SK-N-SH (cell line): ENCODE measurements at regions not wholly inside any gene's neighbourhood (a gene's known extent, or its start where the extent isn't known, plus 50 kb on each side); places are given as distances from the start of the nearest gene placed in this dataset.

Source experiments
- CTCF ChIA-PET: fragments of 300-600, 350-600 bp; formaldehyde crosslinking; extraction: SDS; loops from one replicate; lab custom pipeline; 2021; lab: Yijun Ruan, JAX
- POLR2A ChIA-PET: fragments of 350-600 bp; sonication (Branson Sonifier 250); formaldehyde crosslinking; extraction: SDS; loops from one replicate; lab custom pipeline; 2020; ENCODE audit warnings: antibody characterized with exemption, inconsistent platforms; lab: Yijun Ruan, JAX
- DNase-seq: peaks from one replicate; pipeline ENCODE4 v3.0.0; 2012
- H2AFZ ChIP-seq: fragments of 200-600 bp; sonication (generic); 2 replicates; pipeline ENCODE4 v1.8.1; 2016; ENCODE audit warnings: antibody characterized with exemption, mild to moderate bottlenecking, low read depth
- H3F3A ChIP-seq: fragments of 200-600 bp; sonication (generic); replicated peaks from 2 replicates; pipeline ENCODE3; 2016; ENCODE audit warnings: antibody characterized with exemption, mild to moderate bottlenecking; ENCODE audit not compliant: insufficient read depth
- H3K27ac ChIP-seq, 2 experiments: fragments of 200-500 bp in 1 of 2; fragments of 200-600 bp in 1 of 2; sonication (Bioruptor generic) in 1 of 2; sonication (generic), shearing (Covaris generic) in 1 of 2; 2 replicates each; pipeline versions ENCODE4 v1.5.1 to v1.6.1; 2014 to 2016; ENCODE audit warnings: low read depth in 2 of 2, inconsistent platforms in 1 of 2, low read length in 1 of 2, mild to moderate bottlenecking in 1 of 2, mixed read lengths in 1 of 2
- H3K27me3 ChIP-seq: fragments of 200-600 bp; sonication (generic), shearing (Covaris generic); 2 replicates; pipeline ENCODE4 v1.6.1; 2016; ENCODE audit warnings: mixed run types; ENCODE audit not compliant: insufficient read depth
- H3K36me3 ChIP-seq, 2 experiments: fragments of 200-500 bp in 1 of 2; fragments of 200-600 bp in 1 of 2; sonication (Bioruptor generic) in 1 of 2; sonication (generic) in 1 of 2; replicated peaks in 1 of 2; 2 replicates each; pipeline versions ENCODE3 to v1.5.1; 2014 to 2016; ENCODE audit warnings: low read length in 1 of 2, mild to moderate bottlenecking in 1 of 2; ENCODE audit not compliant: insufficient read depth in 2 of 2, control insufficient read depth in 1 of 2
- H3K4me1 ChIP-seq, 2 experiments: fragments of 200-500 bp in 1 of 2; fragments of 200-600 bp in 1 of 2; sonication (Bioruptor generic) in 1 of 2; sonication (generic), shearing (Covaris generic) in 1 of 2; 2 replicates each; pipeline versions ENCODE4 v1.5.1 to v1.6.1; 2014 to 2016; ENCODE audit warnings: low read depth in 1 of 2, low read length in 1 of 2, mixed run types in 1 of 2; ENCODE audit not compliant: insufficient read depth in 2 of 2, control insufficient read depth in 1 of 2
- H3K4me2 ChIP-seq: fragments of 200-600 bp; sonication (generic), shearing (Covaris generic); 2 replicates; pipeline ENCODE4 v1.6.1; 2017; ENCODE audit warnings: mixed run types
- H3K4me3 ChIP-seq, 2 experiments: fragments of 200-500 bp in 1 of 2; fragments of 200-600 bp in 1 of 2; sonication (Bioruptor generic) in 1 of 2; sonication (generic), shearing (Covaris generic) in 1 of 2; 2 replicates each; pipeline versions ENCODE4 v1.5.1 to v1.8.1; 2014 to 2016; ENCODE audit warnings: low read depth in 2 of 2, inconsistent platforms in 1 of 2, low read length in 1 of 2, mild to moderate bottlenecking in 1 of 2, mixed read lengths in 1 of 2, moderate library complexity in 1 of 2
- H3K79me2 ChIP-seq: fragments of 200-600 bp; sonication (generic); 2 replicates; pipeline ENCODE4 v1.8.1; 2017; ENCODE audit warnings: mild to moderate bottlenecking; ENCODE audit not compliant: insufficient read depth
- H3K9ac ChIP-seq: fragments of 200-600 bp; sonication (generic); 2 replicates; pipeline ENCODE4 v1.6.1; 2017; ENCODE audit warnings: mixed run types
- H3K9me2 ChIP-seq: fragments of 200-600 bp; sonication (generic); 2 replicates; pipeline ENCODE4 v1.6.1; 2017; ENCODE audit warnings: mixed run types
- H3K9me3 ChIP-seq: fragments of 200-600 bp; sonication (generic); 2 replicates; pipeline ENCODE4 v1.6.1; 2017; ENCODE audit warnings: mixed run types, mild to moderate bottlenecking, moderate library complexity
- H4K20me1 ChIP-seq: fragments of 200-600 bp; sonication (generic); 2 replicates; pipeline ENCODE4 v1.6.1; 2017; ENCODE audit warnings: mild to moderate bottlenecking, mixed run types; ENCODE audit not compliant: insufficient read depth
- FOXJ3 ChIP-seq: sonication (generic); formaldehyde crosslinking; IDR thresholded peaks from 2 replicates; pipeline ENCODE4 v1.5.1; 2020; ENCODE audit warnings: mild to moderate bottlenecking, missing genetic modification reagents
- MAX ChIP-seq: IDR thresholded peaks from 2 replicates; pipeline ENCODE4 v1.4.0; 2012; ENCODE audit warnings: low read depth
- MEF2A ChIP-seq: IDR thresholded peaks from 2 replicates; pipeline ENCODE4 v1.4.0; 2012; ENCODE audit warnings: low read depth, borderline replicate concordance
- MXI1 ChIP-seq: IDR thresholded peaks from 2 replicates; pipeline ENCODE4 v1.6.1; 2012; ENCODE audit warnings: mild to moderate bottlenecking, low read depth, low read length, improper control_type of control experiment
- PBX3 ChIP-seq: IDR thresholded peaks from 2 replicates; pipeline ENCODE4; 2012
- POLR2AphosphoS5 ChIP-seq: IDR thresholded peaks from 2 replicates; pipeline ENCODE4 v1.6.1; 2012; ENCODE audit warnings: low read depth, low read length
- RFX5 ChIP-seq: IDR thresholded peaks from 2 replicates; pipeline ENCODE4 v1.6.1; 2012; ENCODE audit warnings: mild to moderate bottlenecking, improper control_type of control experiment, low read length
- USF2 ChIP-seq: fragments of 150-350 bp; IDR thresholded peaks from 2 replicates; pipeline ENCODE4 v1.6.1; 2017; ENCODE audit warnings: antibody characterized with exemption, low read length, low read depth, borderline replicate concordance
- ZBTB33 ChIP-seq: IDR thresholded peaks from 2 replicates; pipeline ENCODE4 v1.4.0; 2012; ENCODE audit warnings: low read depth, borderline replicate concordance
- WGBS: methylation state at CpG from one replicate; pipeline ENCODE4 v1.1.6; 2017; ENCODE audit warnings: low lambda C conversion rate; 5-methylcytosine and 5-hydroxymethylcytosine counted together

- TF ChIP-seq ZBTB33 = no peak
- TF ChIP-seq MAX = no peak
- no peak for TF ChIP-seq RFX5
- TF ChIP-seq POLR2AphosphoS5 = no peak
These were observed 390.6 kb downstream of the NDFIP2 start (continued) for GRCh38 chr13:79871594-79871993.

GRCh38 chr13:79870766-79871165, 389.8 kb downstream of the NDFIP2 start:
- Histone ChIP-seq H4K20me1 (no peaks in the 10 kb centered on the region), H3K9ac (no peak overlapping the region), H3K4me2 (no peak overlapping the region), H3K36me3 (no peaks in the 10 kb centered on the region), H3K9me2 (no peaks in the 10 kb centered on the region), H3K4me3 (no peak overlapping the region), H2AFZ (no peak overlapping the region), H3K27ac (no peak overlapping the region), H3K9me3 (no peaks in the 10 kb centered on the region), H3K4me1 (peaks cover 6 to 8% of the 10 kb centered on the region in 2 experiments; a peak in 2 of 4 replicates), H3K27me3 (no peaks in the 10 kb centered on the region), H3K79me2 (no peaks in the 10 kb centered on the region), H3F3A (peaks cover 5% of the 10 kb centered on the region)
- DNase-seq = no peak
- 93% methylated on average over 2 of the region's 2 CpGs for WGBS
- ChIA-PET POLR2A (no interaction called here), CTCF (interaction anchor here (1.1 kb wide), 1 partner anchor 23 kb away, joined by 3 read pairs; no protein-coding TSS in a partner anchor)
- TF ChIP-seq MEF2A (no peak), USF2 (no peak), FOXJ3 (CRISPR knock-in tag) (no peak), ZBTB33 (no peak), POLR2AphosphoS5 (no peak)

- Histone ChIP-seq H3K9ac (no peak overlapping the region), H3K27ac (no peak overlapping the region), H4K20me1 (no peaks in the 10 kb centered on the region), H3K36me3 (no peaks in the 10 kb centered on the region), H3K9me3 (no peaks in the 10 kb centered on the region), H3K4me1 (peaks cover 6 to 8% of the 10 kb centered on the region in 2 experiments; a peak in 2 of 4 replicates), H3K79me2 (no peaks in the 10 kb centered on the region), H3K4me3 (no peak overlapping the region), H3K27me3 (no peaks in the 10 kb centered on the region), H3K4me2 (no peak overlapping the region), H3F3A (peaks cover 5% of the 10 kb centered on the region), H3K9me2 (no peaks in the 10 kb centered on the region), H2AFZ (no peak overlapping the region; the same call in 1 of the 2 replicates)
- ChIA-PET POLR2A (no interaction called here), CTCF (interaction anchor here (1.1 kb wide), 1 partner anchor 23 kb away, joined by 3 read pairs; no protein-coding TSS in a partner anchor)
- no peak for TF ChIP-seq MXI1
- TF ChIP-seq PBX3 = no peak
- DNase-seq = no peak
These were observed 389.2 kb downstream of the NDFIP2 start for GRCh38 chr13:79870123-79870522.
